Neural progenitor cell (in vitro differentiated cells): ENCODE measurements at regions not wholly inside any gene's neighbourhood (a gene's known extent, or its start where the extent isn't known, plus 50 kb on each side); places are given as distances from the start of the nearest gene placed in this dataset.

Source experiments
- DNase-seq: peaks from one replicate; pipeline ENCODE4 v3.0.0-alpha.2; 2016; ENCODE audit warnings: low spot score
- H2AFZ ChIP-seq: fragments of 200-600 bp; sonication (generic); replicated peaks from 2 replicates; pipeline ENCODE4 v1.6.1; 2016; ENCODE audit warnings: antibody characterized with exemption
- H3F3A ChIP-seq: fragments of 200-600 bp; sonication (generic); 2 replicates; pipeline ENCODE4 v1.6.1; 2016; ENCODE audit warnings: antibody characterized with exemption, low read depth
- H3K27ac ChIP-seq: fragments of 200-600 bp; sonication (generic); 2 replicates; pipeline ENCODE4 v1.5.1; 2016; ENCODE audit warnings: mild to moderate bottlenecking
- H3K27me3 ChIP-seq: fragments of 200-600 bp; sonication (generic); 2 replicates; pipeline ENCODE4 v1.6.1; 2016; ENCODE audit warnings: mild to moderate bottlenecking, moderate library complexity
- H3K36me3 ChIP-seq: fragments of 200-600 bp; sonication (generic); 2 replicates; pipeline ENCODE4 v1.5.1; 2016
- H3K4me1 ChIP-seq: fragments of 200-600 bp; sonication (generic); 2 replicates; pipeline ENCODE4 v1.6.1; 2016; ENCODE audit warnings: mixed run types
- H3K4me2 ChIP-seq: fragments of 200-600 bp; sonication (generic); 2 replicates; pipeline ENCODE4 v1.6.1; 2016
- H3K4me3 ChIP-seq: fragments of 200-600 bp; sonication (generic); 2 replicates; pipeline ENCODE4 v1.5.1; 2016
- H3K79me2 ChIP-seq: fragments of 200-600 bp; sonication (generic); 2 replicates; pipeline ENCODE4 v1.6.1; 2016; ENCODE audit warnings: low read depth
- H3K9ac ChIP-seq: fragments of 200-600 bp; sonication (generic); 2 replicates; pipeline ENCODE4 v1.6.1; 2016
- H3K9me3 ChIP-seq: fragments of 200-600 bp; sonication (generic); 2 replicates; pipeline ENCODE4 v1.5.1; 2016; ENCODE audit warnings: low read depth
- H4K20me1 ChIP-seq: fragments of 200-600 bp; sonication (generic); 2 replicates; pipeline ENCODE4 v1.6.1; 2016; ENCODE audit warnings: low read depth
- H3K27ac Mint-ChIP-seq: 3 replicates; pipeline ENCODE4 v1.8.0; 2021; ENCODE audit warnings: mixed read lengths
- H3K27me3 Mint-ChIP-seq: 2 replicates; pipeline ENCODE4 v1.8.0; 2022; ENCODE audit warnings: low read depth, mild to moderate bottlenecking, inconsistent platforms, moderate library complexity, mixed read lengths; ENCODE audit not compliant: insufficient read depth
- H3K36me3 Mint-ChIP-seq: 3 replicates; pipeline ENCODE4 v1.8.0; 2021; ENCODE audit warnings: mixed read lengths
- H3K4me1 Mint-ChIP-seq: 3 replicates; pipeline ENCODE4 v1.8.0; 2021; ENCODE audit warnings: mixed read lengths
- H3K4me3 Mint-ChIP-seq: 3 replicates; pipeline ENCODE4 v1.8.0; 2021; ENCODE audit warnings: mild to moderate bottlenecking, moderate library complexity, mixed read lengths
- H3K9me3 Mint-ChIP-seq: 3 replicates; pipeline ENCODE4 v1.8.0; 2020; ENCODE audit warnings: mixed read lengths
- EZH2 ChIP-seq: fragments of 200-600 bp; sonication (generic); IDR thresholded peaks from 2 replicates; pipeline ENCODE4 v1.6.1; 2017; ENCODE audit warnings: antibody characterized with exemption, mild to moderate bottlenecking, moderate library complexity
- EZH2phosphoT487 ChIP-seq: fragments of 200-600 bp; sonication (generic); IDR thresholded peaks from 2 replicates; pipeline ENCODE4 v1.6.1; 2017; ENCODE audit warnings: antibody characterized with exemption
- TF ChIP-seq, protein P1 (sequence below): fragments of 200-600 bp; sonication (generic); IDR thresholded peaks from 2 replicates; pipeline ENCODE4 v1.5.1; 2017; ENCODE audit warnings: antibody characterized with exemption, mild to moderate bottlenecking

DNA sequence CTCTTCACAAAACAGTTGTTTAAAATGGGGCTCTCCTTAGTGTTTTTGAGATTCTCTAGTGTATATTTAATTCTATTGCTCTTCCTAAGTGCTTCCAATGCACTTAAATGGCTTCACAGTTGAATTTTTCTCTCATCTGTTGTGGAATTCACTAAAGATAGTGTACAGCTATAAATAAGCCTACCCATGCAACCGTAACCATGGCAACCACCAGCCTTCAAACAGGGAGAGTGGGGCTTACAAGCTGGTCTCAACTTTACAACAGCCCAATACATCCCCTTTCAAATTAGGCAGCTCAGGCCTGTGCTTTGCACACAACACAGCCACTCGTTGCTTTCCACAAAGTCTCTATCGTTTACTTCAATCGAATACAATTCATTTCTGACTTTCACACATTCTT, 144.0 kb upstream of the PLPPR1 start:
- H3K4me3 ChIP-seq, result no peak overlapping the region
- peak; percentile 71 for DNase-seq

DNA sequence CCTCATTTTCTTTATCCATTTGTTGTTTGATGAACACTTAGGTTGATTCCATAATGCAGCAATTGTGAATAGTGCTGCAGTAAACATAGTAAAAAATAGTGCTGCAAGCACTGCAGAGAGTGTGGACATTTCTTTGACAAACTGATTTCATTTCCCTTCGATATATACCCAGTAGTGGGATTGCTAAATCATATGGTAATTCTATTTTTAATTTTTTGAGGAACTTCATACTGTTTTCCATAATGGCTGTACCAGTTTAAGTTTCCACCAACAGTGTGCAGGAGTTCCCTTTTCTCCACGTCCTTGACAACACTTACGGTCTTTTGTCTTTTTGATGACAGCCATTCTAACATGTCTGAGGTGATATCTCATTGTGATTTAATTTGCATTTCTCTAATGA, 138.2 kb upstream of the PLPPR1 start:
- Histone ChIP-seq H3K79me2 (no peaks in the 10 kb centered on the region), H3K27ac (no peak overlapping the region), H3K36me3 (no peaks in the 10 kb centered on the region), H3K9ac (no peak overlapping the region), H3K4me3 (no peak overlapping the region), H3F3A (peaks cover 3% of the 10 kb centered on the region), H3K4me1 (no peaks in the 10 kb centered on the region), H3K4me2 (no peak overlapping the region), H4K20me1 (no peaks in the 10 kb centered on the region), H3K27me3 (no peaks in the 10 kb centered on the region), H3K9me3 (no peaks in the 10 kb centered on the region), H2AFZ (no peak overlapping the region)
- Mint-ChIP-seq H3K9me3 (peaks cover 14% of the 10 kb centered on the region), H3K27ac (no peak overlapping the region), H3K4me1 (peaks cover 18% of the 10 kb centered on the region), H3K4me3 (no peak overlapping the region), H3K36me3 (no peaks in the 10 kb centered on the region), H3K27me3 (peaks cover 7% of the 10 kb centered on the region)
- no peak for DNase-seq
- no peak for TF ChIP-seq EZH2
- TF ChIP-seq, protein P1, sequence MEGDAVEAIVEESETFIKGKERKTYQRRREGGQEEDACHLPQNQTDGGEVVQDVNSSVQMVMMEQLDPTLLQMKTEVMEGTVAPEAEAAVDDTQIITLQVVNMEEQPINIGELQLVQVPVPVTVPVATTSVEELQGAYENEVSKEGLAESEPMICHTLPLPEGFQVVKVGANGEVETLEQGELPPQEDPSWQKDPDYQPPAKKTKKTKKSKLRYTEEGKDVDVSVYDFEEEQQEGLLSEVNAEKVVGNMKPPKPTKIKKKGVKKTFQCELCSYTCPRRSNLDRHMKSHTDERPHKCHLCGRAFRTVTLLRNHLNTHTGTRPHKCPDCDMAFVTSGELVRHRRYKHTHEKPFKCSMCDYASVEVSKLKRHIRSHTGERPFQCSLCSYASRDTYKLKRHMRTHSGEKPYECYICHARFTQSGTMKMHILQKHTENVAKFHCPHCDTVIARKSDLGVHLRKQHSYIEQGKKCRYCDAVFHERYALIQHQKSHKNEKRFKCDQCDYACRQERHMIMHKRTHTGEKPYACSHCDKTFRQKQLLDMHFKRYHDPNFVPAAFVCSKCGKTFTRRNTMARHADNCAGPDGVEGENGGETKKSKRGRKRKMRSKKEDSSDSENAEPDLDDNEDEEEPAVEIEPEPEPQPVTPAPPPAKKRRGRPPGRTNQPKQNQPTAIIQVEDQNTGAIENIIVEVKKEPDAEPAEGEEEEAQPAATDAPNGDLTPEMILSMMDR, result no peak
- TF ChIP-seq EZH2phosphoT487, result no peak

More for the DNA sequence above, 144.0 kb upstream of the PLPPR1 start:
- peaks cover 3% of the 10 kb centered on the region for H3F3A ChIP-seq
- no peaks in the 10 kb centered on the region for H3K36me3 ChIP-seq
- no peak overlapping the region for H3K27ac ChIP-seq
- TF ChIP-seq EZH2phosphoT487, result no peak
- TF ChIP-seq, protein P1, result no peak
- TF ChIP-seq EZH2, result no peak
- Mint-ChIP-seq H3K27ac (peak overlapping the region; percentile 93), H3K4me1 (peaks cover 32% of the 10 kb centered on the region), H3K9me3 (peaks cover 8% of the 10 kb centered on the region), H3K36me3 (no peaks in the 10 kb centered on the region), H3K4me3 (no peak overlapping the region), H3K27me3 (peaks cover 3% of the 10 kb centered on the region)
- H3K9me3 ChIP-seq, result no peaks in the 10 kb centered on the region
- H3K4me1 ChIP-seq, result peaks cover 10% of the 10 kb centered on the region
- H3K79me2 ChIP-seq, result no peaks in the 10 kb centered on the region
- peak overlapping the region; percentile 71 for H2AFZ ChIP-seq
- no peak overlapping the region for H3K4me2 ChIP-seq
- no peak overlapping the region for H3K9ac ChIP-seq
- H4K20me1 ChIP-seq, result no peaks in the 10 kb centered on the region
- H3K27me3 ChIP-seq, result no peaks in the 10 kb centered on the region

DNA sequence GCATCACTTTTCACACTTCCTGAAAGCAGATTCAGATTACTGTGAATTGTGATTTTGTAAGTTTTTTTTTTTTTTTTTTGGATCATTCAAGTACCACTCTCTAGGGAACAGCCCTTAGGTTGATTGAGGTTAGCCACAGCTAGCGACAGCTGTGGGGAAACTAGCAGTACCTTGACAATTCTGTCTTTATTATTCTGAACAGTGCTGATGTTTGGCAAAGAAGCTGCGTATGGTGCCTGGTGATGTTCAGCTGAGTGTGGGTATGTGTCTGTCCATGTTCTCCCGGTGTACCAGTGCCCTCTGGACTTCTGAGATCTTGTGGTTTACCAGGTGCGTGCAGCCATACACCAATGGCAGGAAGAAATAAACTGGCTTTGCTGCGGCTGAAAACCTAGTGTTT, 117.3 kb upstream of the PLPPR1 start:
- no peak overlapping the region for H3K27ac Mint-ChIP-seq
- Histone ChIP-seq H3K36me3 (no peaks in the 10 kb centered on the region), H3K79me2 (no peaks in the 10 kb centered on the region), H3K27ac (no peak overlapping the region), H3K4me2 (no peak overlapping the region), H3F3A (no peaks in the 10 kb centered on the region), H2AFZ (no peak overlapping the region), H3K4me3 (no peak overlapping the region), H3K27me3 (no peaks in the 10 kb centered on the region), H4K20me1 (no peaks in the 10 kb centered on the region), H3K9me3 (no peaks in the 10 kb centered on the region), H3K9ac (no peak overlapping the region), H3K4me1 (no peaks in the 10 kb centered on the region)
- peaks cover 2% of the 10 kb centered on the region for H3K9me3 Mint-ChIP-seq
- no peak overlapping the region for H3K4me3 Mint-ChIP-seq
- TF ChIP-seq, protein P1, result no peak
- TF ChIP-seq EZH2phosphoT487 (no peak), EZH2 (no peak)
- no peaks in the 10 kb centered on the region for H3K27me3 Mint-ChIP-seq
- H3K36me3 Mint-ChIP-seq, result no peaks in the 10 kb centered on the region
- peaks cover 8% of the 10 kb centered on the region for H3K4me1 Mint-ChIP-seq
- DNase-seq, result no peak
